ENCODE measurements at regions not wholly inside any gene's neighbourhood (a gene's known extent, or its start where the extent isn't known, plus 50 kb on each side); places are given as distances from the start of the nearest gene placed in this dataset.

GRCh38 chr12:78721906-78722305 is 142.7 kb upstream of the SYT1 start:
- TF ChIP-seq CTCF (IDR thresholded peaks at IDR 0.05) (no peak), POLR2A (IDR thresholded peaks at IDR 0.05) (no peak), POLR2AphosphoS5 (IDR thresholded peaks at IDR 0.05) (no peak), EP300 (IDR thresholded peaks at IDR 0.05) (no peak)
